ENCODE measurements at regions not wholly inside any gene's neighbourhood (a gene's known extent, or its start where the extent isn't known, plus 50 kb on each side); places are given as distances from the start of the nearest gene placed in this dataset.

GRCh38 chr4:104593019-104593418 is 98.3 kb upstream of the CXXC4 start:
- TF ChIP-seq, protein P1, sequence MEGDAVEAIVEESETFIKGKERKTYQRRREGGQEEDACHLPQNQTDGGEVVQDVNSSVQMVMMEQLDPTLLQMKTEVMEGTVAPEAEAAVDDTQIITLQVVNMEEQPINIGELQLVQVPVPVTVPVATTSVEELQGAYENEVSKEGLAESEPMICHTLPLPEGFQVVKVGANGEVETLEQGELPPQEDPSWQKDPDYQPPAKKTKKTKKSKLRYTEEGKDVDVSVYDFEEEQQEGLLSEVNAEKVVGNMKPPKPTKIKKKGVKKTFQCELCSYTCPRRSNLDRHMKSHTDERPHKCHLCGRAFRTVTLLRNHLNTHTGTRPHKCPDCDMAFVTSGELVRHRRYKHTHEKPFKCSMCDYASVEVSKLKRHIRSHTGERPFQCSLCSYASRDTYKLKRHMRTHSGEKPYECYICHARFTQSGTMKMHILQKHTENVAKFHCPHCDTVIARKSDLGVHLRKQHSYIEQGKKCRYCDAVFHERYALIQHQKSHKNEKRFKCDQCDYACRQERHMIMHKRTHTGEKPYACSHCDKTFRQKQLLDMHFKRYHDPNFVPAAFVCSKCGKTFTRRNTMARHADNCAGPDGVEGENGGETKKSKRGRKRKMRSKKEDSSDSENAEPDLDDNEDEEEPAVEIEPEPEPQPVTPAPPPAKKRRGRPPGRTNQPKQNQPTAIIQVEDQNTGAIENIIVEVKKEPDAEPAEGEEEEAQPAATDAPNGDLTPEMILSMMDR (conservative IDR thresholded peaks at IDR 0.05; ENCODE audit: low read depth in 2 of 2): no peak
- TF ChIP-seq EZH2phosphoT487 (IDR thresholded peaks at IDR 0.05; ENCODE audit: unreplicated experiment): no peak
- no peak for TF ChIP-seq EZH2 (IDR thresholded peaks at IDR 0.05; ENCODE audit: low read depth, unreplicated experiment)
- no peak for TF ChIP-seq POLR2AphosphoS5 (IDR thresholded peaks at IDR 0.05; ENCODE audit: low read depth)
- no peak for TF ChIP-seq REST (IDR thresholded peaks at IDR 0.05; ENCODE audit: unreplicated experiment)
- TF ChIP-seq CREB1 (CRISPR knock-in tag; IDR thresholded peaks at IDR 0.05; ENCODE audit: low read depth): no peak
